ENCODE measurements at regions not wholly inside any gene's neighbourhood (a gene's known extent, or its start where the extent isn't known, plus 50 kb on each side); places are given as distances from the start of the nearest gene placed in this dataset.

- TF ChIP-seq POLR2AphosphoS5 (IDR thresholded peaks at IDR 0.05) (no peak), CTCF (IDR thresholded peaks at IDR 0.05) (no peak), EP300 (IDR thresholded peaks at IDR 0.05) (no peak), POLR2A (IDR thresholded peaks at IDR 0.05) (no peak)
Measured at GRCh38 chr10:131764929-131765328, 135.9 kb upstream of the PPP2R2D start.

Data from suprapubic skin (tissue), 4 donors.